ENCODE measurements at regions not wholly inside any gene's neighbourhood (a gene's known extent, or its start where the extent isn't known, plus 50 kb on each side); places are given as distances from the start of the nearest gene placed in this dataset.

- Histone ChIP-seq H3F3A (ENCODE audit: low read length, unreplicated experiment) (no peaks in the 10 kb centered on the region), H4K20me1 (ENCODE audit: low read length) (no peaks in the 10 kb centered on the region), H2AFZ (ENCODE audit: low read length) (no peak overlapping the region), H3K36me3 (ENCODE audit: low read depth, low read length) (no peaks in the 10 kb centered on the region), H3K9ac (ENCODE audit: low read length) (no peak overlapping the region), H3K9me3 (ENCODE audit: low read length) (no peaks in the 10 kb centered on the region), H3K9me2 (replicated peaks; ENCODE audit: low read length) (no peaks in the 10 kb centered on the region), H3K4me1 (ENCODE audit: insufficient read depth, low read length) (peaks cover 7% of the 10 kb centered on the region; the same call in 1 of the 2 replicates), H3K79me2 (ENCODE audit: low read length) (no peaks in the 10 kb centered on the region), H3K4me2 (ENCODE audit: low read length) (no peak overlapping the region), H3K27me3 (ENCODE audit: low read length) (no peaks in the 10 kb centered on the region), H3K4me3 (ENCODE audit: low read length) (no peak overlapping the region), H3K27ac (ENCODE audit: low read length) (no peak overlapping the region)
- POLR2A ChIA-PET (ENCODE audit: unreplicated experiment): no interaction called here
- BruUV-seq (replicated peaks): no TSS peak
- TF ChIP-seq EZH2phosphoT487 (IDR thresholded peaks at IDR 0.05; ENCODE audit: borderline replicate concordance, low read length): no peak
- DNase-seq (no peak), ATAC-seq (no peak)
- intact Hi-C loops (cut with micrococcal nuclease): no loop called here
- CTCF ChIA-PET: no interaction called here
These were observed 344.9 kb upstream of the NOCT start for GRCh38 chr4:138670681-138671080.

DNA sequence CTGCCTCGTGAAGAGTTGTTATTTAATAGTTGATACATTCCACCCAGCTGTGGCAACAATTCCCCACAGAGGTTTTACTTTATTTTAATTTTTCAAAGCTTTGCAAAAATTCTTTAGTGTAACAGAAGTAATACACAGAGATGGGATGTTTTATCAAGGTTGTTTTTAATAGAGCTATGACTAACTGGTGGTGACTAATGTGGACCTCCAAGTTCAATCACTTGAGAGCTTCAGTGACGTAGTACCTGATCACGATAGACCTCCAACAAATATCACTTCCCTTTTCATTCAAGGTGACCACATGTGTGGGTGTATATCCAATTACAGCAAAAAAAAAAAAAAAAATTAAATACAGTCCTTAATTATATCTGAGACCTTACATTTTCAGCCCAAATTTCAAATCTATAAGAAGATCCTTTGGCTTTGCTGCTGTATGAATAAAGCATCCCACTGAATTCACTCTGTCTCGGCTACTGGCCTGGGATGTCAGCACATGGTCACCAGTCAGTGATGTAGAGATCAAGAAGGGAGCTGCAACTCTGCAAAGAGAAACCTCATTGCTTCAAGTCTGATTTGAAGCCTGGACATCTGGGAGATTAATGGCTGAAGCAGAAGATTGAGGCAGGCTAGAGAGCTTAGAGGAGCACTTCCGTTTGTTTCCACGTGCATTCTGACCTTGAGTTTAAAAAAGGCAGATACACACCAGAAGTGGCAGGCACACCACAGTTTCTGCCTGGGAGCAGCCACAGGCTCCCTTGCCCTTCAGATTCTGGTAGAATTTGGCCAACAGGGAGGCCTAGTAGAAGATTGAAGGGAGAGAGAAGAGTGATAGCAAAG is 345.9 kb upstream of the NOCT start:
- DNase-seq: peak; percentile 51
- H3K9me3 ChIP-seq (ENCODE audit: low read length): no peaks in the 10 kb centered on the region
- no peak overlapping the region for H3K4me3 ChIP-seq (ENCODE audit: low read length)
- CTCF ChIA-PET: no interaction called here
- no peaks in the 10 kb centered on the region for H3K9me2 ChIP-seq (replicated peaks; ENCODE audit: low read length)
- TF ChIP-seq, protein P1, sequence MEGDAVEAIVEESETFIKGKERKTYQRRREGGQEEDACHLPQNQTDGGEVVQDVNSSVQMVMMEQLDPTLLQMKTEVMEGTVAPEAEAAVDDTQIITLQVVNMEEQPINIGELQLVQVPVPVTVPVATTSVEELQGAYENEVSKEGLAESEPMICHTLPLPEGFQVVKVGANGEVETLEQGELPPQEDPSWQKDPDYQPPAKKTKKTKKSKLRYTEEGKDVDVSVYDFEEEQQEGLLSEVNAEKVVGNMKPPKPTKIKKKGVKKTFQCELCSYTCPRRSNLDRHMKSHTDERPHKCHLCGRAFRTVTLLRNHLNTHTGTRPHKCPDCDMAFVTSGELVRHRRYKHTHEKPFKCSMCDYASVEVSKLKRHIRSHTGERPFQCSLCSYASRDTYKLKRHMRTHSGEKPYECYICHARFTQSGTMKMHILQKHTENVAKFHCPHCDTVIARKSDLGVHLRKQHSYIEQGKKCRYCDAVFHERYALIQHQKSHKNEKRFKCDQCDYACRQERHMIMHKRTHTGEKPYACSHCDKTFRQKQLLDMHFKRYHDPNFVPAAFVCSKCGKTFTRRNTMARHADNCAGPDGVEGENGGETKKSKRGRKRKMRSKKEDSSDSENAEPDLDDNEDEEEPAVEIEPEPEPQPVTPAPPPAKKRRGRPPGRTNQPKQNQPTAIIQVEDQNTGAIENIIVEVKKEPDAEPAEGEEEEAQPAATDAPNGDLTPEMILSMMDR (conservative IDR thresholded peaks at IDR 0.05; ENCODE audit: low read depth, low read length): no peak
- TF ChIP-seq EZH2phosphoT487 (IDR thresholded peaks at IDR 0.05; ENCODE audit: borderline replicate concordance, low read length): no peak
- no peak for TF ChIP-seq EZH2 (IDR thresholded peaks at IDR 0.05; ENCODE audit: low read length, unreplicated experiment)
- no peaks in the 10 kb centered on the region for H3K27me3 ChIP-seq (ENCODE audit: low read length)
- POLR2A ChIA-PET (ENCODE audit: unreplicated experiment): no interaction called here
- ATAC-seq: no peak; the same call in 1 of the 2 replicates
- no peak overlapping the region for H3K9ac ChIP-seq (ENCODE audit: low read length)
- no peaks in the 10 kb centered on the region for H4K20me1 ChIP-seq (ENCODE audit: low read length)
- intact Hi-C loops (cut with micrococcal nuclease): no loop called here
- H2AFZ ChIP-seq (ENCODE audit: low read length): no peak overlapping the region
- BruUV-seq (replicated peaks): no TSS peak
- no peaks in the 10 kb centered on the region for H3K79me2 ChIP-seq (ENCODE audit: low read length)
- no peak overlapping the region for H3K4me2 ChIP-seq (ENCODE audit: low read length)
- H3K4me1 ChIP-seq (ENCODE audit: insufficient read depth, low read length): peaks cover 7% of the 10 kb centered on the region; the same call in 1 of the 2 replicates
- no peaks in the 10 kb centered on the region for H3F3A ChIP-seq (ENCODE audit: low read length, unreplicated experiment)
- H3K27ac ChIP-seq (ENCODE audit: low read length): peak overlapping the region; percentile 9; the same call in 1 of the 2 replicates
- no peaks in the 10 kb centered on the region for H3K36me3 ChIP-seq (ENCODE audit: low read depth, low read length)

GRCh38 chr4:138668309-138668708 is 347.3 kb upstream of the NOCT start:
- no peaks in the 10 kb centered on the region for H3K36me3 ChIP-seq (ENCODE audit: low read depth, low read length)
- ATAC-seq (no peak), DNase-seq (no peak)
- no peak overlapping the region for H2AFZ ChIP-seq (ENCODE audit: low read length)
- H3K27ac ChIP-seq (ENCODE audit: low read length): no peak overlapping the region
- no peaks in the 10 kb centered on the region for H3K9me2 ChIP-seq (replicated peaks; ENCODE audit: low read length)
- ChIA-PET CTCF (no interaction called here), POLR2A (ENCODE audit: unreplicated experiment) (no interaction called here)
- no peak overlapping the region for H3K4me2 ChIP-seq (ENCODE audit: low read length)
- H3K9me3 ChIP-seq (ENCODE audit: low read length): no peaks in the 10 kb centered on the region
- H3K4me1 ChIP-seq (ENCODE audit: insufficient read depth, low read length): peaks cover 7% of the 10 kb centered on the region; the same call in 1 of the 2 replicates
- TF ChIP-seq EZH2phosphoT487 (IDR thresholded peaks at IDR 0.05; ENCODE audit: borderline replicate concordance, low read length) (no peak), EZH2 (IDR thresholded peaks at IDR 0.05; ENCODE audit: low read length, unreplicated experiment) (no peak)
- TF ChIP-seq, protein P1 (conservative IDR thresholded peaks at IDR 0.05; ENCODE audit: low read depth, low read length): no peak
- BruUV-seq (replicated peaks): no TSS peak
- no peak overlapping the region for H3K9ac ChIP-seq (ENCODE audit: low read length)
- no peak overlapping the region for H3K4me3 ChIP-seq (ENCODE audit: low read length)
- no peaks in the 10 kb centered on the region for H4K20me1 ChIP-seq (ENCODE audit: low read length)
- no peaks in the 10 kb centered on the region for H3K27me3 ChIP-seq (ENCODE audit: low read length)
- H3F3A ChIP-seq (ENCODE audit: low read length, unreplicated experiment): no peaks in the 10 kb centered on the region
- intact Hi-C loops (cut with micrococcal nuclease): no loop called here
- no peaks in the 10 kb centered on the region for H3K79me2 ChIP-seq (ENCODE audit: low read length)

Data from PC-3 (cell line).